ENCODE measurements at regions not wholly inside any gene's neighbourhood (a gene's known extent, or its start where the extent isn't known, plus 50 kb on each side); places are given as distances from the start of the nearest gene placed in this dataset.
"Not testable (repeated sequence)": the region's sequence is repeated elsewhere in the genome, so short reads cannot be mapped to it uniquely, and the experiment has no call there.

- H3K4me3 ChIP-seq; H3K27me3 Mint-ChIP-seq (ENCODE audit: insufficient read depth, low read depth, poor library complexity); H3K27me3 ChIP-seq (ENCODE audit: insufficient read depth); H2AFZ ChIP-seq; H3K36me3 ChIP-seq (ENCODE audit: insufficient read depth); H3K27ac Mint-ChIP-seq; H3F3A ChIP-seq (replicated peaks; ENCODE audit: low read depth); DNase-seq (ENCODE audit: low spot score); H3K4me2 ChIP-seq; H3K4me1 ChIP-seq (ENCODE audit: insufficient read depth); H3K36me3 Mint-ChIP-seq (ENCODE audit: low read depth); H4K20me1 ChIP-seq (replicated peaks; ENCODE audit: insufficient read depth); ATAC-seq; H3K4me3 Mint-ChIP-seq; H3K79me2 ChIP-seq (replicated peaks; ENCODE audit: insufficient read depth); H3K9me3 Mint-ChIP-seq; H3K4me1 Mint-ChIP-seq; H3K27ac ChIP-seq (ENCODE audit: low read depth); H3K9me2 ChIP-seq (ENCODE audit: insufficient read depth): not testable (repeated sequence)
These were observed 211.5 kb downstream of the BANP start for GRCh38 chr16:88162778-88163177.

DNA sequence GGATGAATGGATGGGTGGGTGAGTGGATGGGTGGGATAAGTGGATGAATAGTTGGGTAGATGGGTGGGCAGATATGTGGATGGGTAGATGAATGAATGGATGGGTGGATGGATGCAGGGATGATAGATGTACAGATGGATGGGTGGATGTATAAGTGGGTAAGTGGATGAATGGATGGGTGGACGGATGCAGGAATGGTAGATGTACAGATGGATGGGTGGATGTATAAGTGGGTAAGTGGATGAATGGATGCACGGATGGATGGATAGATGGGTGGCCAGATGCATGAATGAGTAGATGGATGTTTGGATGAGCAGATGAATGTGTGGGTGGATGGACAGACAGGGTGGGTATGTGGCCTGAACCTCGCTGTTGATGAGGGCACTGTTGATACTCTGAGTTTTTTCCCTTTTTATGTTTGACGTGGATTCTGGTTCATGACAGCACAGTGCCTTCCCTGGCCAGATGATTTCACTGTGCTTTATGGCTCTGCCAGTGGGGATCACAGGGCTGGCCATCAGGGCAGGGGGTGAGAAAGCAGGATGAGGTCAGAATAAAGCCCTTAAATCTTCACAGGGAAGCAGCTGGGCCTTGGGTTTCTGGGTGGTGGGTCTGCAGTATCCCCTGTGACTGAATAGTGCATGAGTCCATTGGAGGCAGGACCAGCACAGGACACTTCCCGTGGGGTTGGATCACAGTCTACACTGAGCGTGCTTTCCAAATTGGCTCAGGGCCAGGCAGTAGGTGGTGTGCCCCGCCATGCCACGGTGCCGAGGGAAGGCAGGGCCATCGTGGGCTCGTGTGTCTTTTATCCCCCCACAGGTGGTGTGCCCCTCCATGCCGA is 213.2 kb downstream of the BANP start:
- not testable (repeated sequence) for H3K4me3 ChIP-seq; H3K27ac Mint-ChIP-seq; H3K4me1 ChIP-seq (ENCODE audit: insufficient read depth); H3K27me3 ChIP-seq (ENCODE audit: insufficient read depth); H4K20me1 ChIP-seq (replicated peaks; ENCODE audit: insufficient read depth); H3K4me2 ChIP-seq; H2AFZ ChIP-seq; H3K4me3 Mint-ChIP-seq; H3K36me3 Mint-ChIP-seq (ENCODE audit: low read depth); ATAC-seq; H3F3A ChIP-seq (replicated peaks; ENCODE audit: low read depth); H3K79me2 ChIP-seq (replicated peaks; ENCODE audit: insufficient read depth); H3K9me3 Mint-ChIP-seq; H3K36me3 ChIP-seq (ENCODE audit: insufficient read depth); H3K27ac ChIP-seq (ENCODE audit: low read depth); H3K27me3 Mint-ChIP-seq (ENCODE audit: insufficient read depth, low read depth, poor library complexity); DNase-seq (ENCODE audit: low spot score); H3K9me2 ChIP-seq (ENCODE audit: insufficient read depth); H3K4me1 Mint-ChIP-seq

DNA sequence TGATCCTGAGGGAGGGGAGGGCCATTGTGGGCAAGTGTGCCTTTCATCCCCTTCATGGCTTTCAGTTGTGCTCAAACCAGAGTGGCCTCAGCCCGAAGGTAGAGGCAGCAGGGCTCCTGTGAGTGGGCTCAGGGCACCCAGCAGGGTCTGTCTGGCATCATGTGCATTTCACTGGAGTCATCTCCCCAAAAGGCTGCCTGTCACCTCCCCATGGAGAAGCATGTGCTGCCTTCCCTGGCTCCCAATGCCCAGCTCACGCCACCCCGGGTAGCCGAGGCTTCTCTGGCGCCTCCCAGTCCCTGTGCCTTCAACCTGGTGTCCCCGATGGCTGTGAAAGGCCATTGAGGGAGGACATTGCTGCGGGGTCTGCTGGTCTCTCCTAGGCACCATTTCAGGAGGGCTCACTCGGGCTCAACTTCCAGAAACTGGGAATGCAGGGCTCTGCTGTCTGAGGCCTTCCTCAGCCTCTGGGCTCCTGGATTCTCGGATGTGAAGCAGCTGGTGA is 213.9 kb downstream of the BANP start:
- H3K27ac ChIP-seq (ENCODE audit: low read depth); H3K27ac Mint-ChIP-seq; H3F3A ChIP-seq (replicated peaks; ENCODE audit: low read depth); H3K27me3 Mint-ChIP-seq (ENCODE audit: insufficient read depth, low read depth, poor library complexity); H3K4me3 ChIP-seq; H3K79me2 ChIP-seq (replicated peaks; ENCODE audit: insufficient read depth); ATAC-seq; H3K36me3 ChIP-seq (ENCODE audit: insufficient read depth); H3K4me1 ChIP-seq (ENCODE audit: insufficient read depth); H2AFZ ChIP-seq; H3K9me3 Mint-ChIP-seq; H3K9me2 ChIP-seq (ENCODE audit: insufficient read depth); H3K27me3 ChIP-seq (ENCODE audit: insufficient read depth); H3K4me3 Mint-ChIP-seq; H3K4me2 ChIP-seq; H3K36me3 Mint-ChIP-seq (ENCODE audit: low read depth); H3K4me1 Mint-ChIP-seq; DNase-seq (ENCODE audit: low spot score); H4K20me1 ChIP-seq (replicated peaks; ENCODE audit: insufficient read depth): not testable (repeated sequence)

DNA sequence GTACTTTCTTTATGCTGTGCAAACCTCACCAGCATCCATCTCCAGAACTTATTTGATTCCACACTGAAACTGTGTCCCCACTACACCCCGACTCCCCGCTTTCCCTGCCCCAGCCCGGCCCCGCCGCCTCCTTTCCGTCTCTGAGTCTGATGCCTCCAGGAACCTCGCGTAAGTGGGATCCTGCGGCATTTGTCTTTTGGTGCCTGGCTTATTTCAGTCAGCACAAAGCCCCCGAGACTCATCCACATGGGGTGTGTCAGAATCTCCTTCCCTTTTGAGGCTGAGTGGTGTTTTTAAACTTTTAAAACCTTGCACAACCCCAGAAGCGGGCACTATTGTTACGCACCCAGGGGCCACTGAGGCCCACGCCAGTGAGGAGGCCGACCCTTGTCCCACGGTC is 214.4 kb downstream of the BANP start:
- H3K27me3 Mint-ChIP-seq (ENCODE audit: insufficient read depth, low read depth, poor library complexity); H3K27ac ChIP-seq (ENCODE audit: low read depth); H3K4me1 Mint-ChIP-seq; H3K27me3 ChIP-seq (ENCODE audit: insufficient read depth); H3K36me3 Mint-ChIP-seq (ENCODE audit: low read depth); H3K27ac Mint-ChIP-seq; H3K4me3 Mint-ChIP-seq; H3F3A ChIP-seq (replicated peaks; ENCODE audit: low read depth); H3K9me3 Mint-ChIP-seq; H3K9me2 ChIP-seq (ENCODE audit: insufficient read depth); H3K36me3 ChIP-seq (ENCODE audit: insufficient read depth); ATAC-seq; H3K4me1 ChIP-seq (ENCODE audit: insufficient read depth); DNase-seq (ENCODE audit: low spot score); H3K79me2 ChIP-seq (replicated peaks; ENCODE audit: insufficient read depth); H3K4me3 ChIP-seq; H4K20me1 ChIP-seq (replicated peaks; ENCODE audit: insufficient read depth); H2AFZ ChIP-seq; H3K4me2 ChIP-seq: not testable (repeated sequence)

GRCh38 chr16:88166209-88166773 is 215.1 kb downstream of the BANP start:
- H3F3A ChIP-seq (replicated peaks; ENCODE audit: low read depth); H2AFZ ChIP-seq; H3K9me3 Mint-ChIP-seq; H3K27me3 ChIP-seq (ENCODE audit: insufficient read depth); H3K27ac Mint-ChIP-seq; H3K4me1 Mint-ChIP-seq; H3K27me3 Mint-ChIP-seq (ENCODE audit: insufficient read depth, low read depth, poor library complexity); H3K9me2 ChIP-seq (ENCODE audit: insufficient read depth); H3K36me3 Mint-ChIP-seq (ENCODE audit: low read depth); H4K20me1 ChIP-seq (replicated peaks; ENCODE audit: insufficient read depth); ATAC-seq; H3K79me2 ChIP-seq (replicated peaks; ENCODE audit: insufficient read depth); H3K36me3 ChIP-seq (ENCODE audit: insufficient read depth); H3K4me3 Mint-ChIP-seq; H3K4me2 ChIP-seq; H3K4me1 ChIP-seq (ENCODE audit: insufficient read depth); H3K27ac ChIP-seq (ENCODE audit: low read depth); DNase-seq (ENCODE audit: low spot score); H3K4me3 ChIP-seq: not testable (repeated sequence)

DNA sequence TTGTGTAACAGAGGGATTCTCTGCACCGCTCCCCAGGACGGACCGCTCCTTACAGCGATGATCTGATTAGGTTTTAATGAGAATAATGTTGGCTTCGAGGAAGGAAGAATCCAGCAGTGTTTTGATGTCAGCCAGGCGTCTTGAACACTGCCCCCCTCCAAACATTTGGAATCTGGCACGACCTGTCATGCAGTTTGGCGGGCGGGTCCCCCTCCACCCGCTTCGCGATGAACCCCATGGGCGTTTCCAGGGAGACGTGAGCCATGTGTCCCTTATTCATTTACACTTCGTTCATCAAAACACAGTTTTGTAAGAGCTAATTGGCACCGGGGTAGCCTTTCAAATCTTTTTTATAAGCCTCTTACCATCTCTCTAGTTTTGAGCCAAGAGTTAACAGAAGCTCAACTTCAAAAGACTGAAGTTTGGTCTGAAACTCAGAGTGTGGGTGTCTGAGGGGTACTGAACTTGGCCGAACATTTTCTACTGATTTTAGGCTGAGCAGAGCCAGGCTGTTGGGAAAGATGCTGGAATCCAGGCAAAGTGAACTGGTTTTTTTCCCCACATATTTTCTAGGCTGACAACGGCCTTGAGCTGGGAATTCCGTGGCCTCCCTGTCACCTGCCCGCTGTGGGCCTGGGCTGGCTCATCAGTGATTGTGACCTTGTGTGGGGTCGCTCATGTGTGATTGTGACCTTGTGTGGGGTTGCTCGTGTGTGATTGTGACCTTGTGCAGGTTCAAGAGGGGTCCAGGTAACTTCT is 214.8 kb upstream of the ZNF469 start:
- H3K27ac Mint-ChIP-seq; H3K36me3 Mint-ChIP-seq (ENCODE audit: low read depth); H4K20me1 ChIP-seq (replicated peaks; ENCODE audit: insufficient read depth): not testable (repeated sequence)

More for the DNA sequence above, 214.8 kb upstream of the ZNF469 start:
- not testable (repeated sequence) for H3K36me3 ChIP-seq (ENCODE audit: insufficient read depth); H2AFZ ChIP-seq; H3K4me3 ChIP-seq; H3K9me2 ChIP-seq (ENCODE audit: insufficient read depth); H3F3A ChIP-seq (replicated peaks; ENCODE audit: low read depth); H3K79me2 ChIP-seq (replicated peaks; ENCODE audit: insufficient read depth); H3K27me3 Mint-ChIP-seq (ENCODE audit: insufficient read depth, low read depth, poor library complexity); DNase-seq (ENCODE audit: low spot score); H3K4me1 ChIP-seq (ENCODE audit: insufficient read depth); ATAC-seq; H3K4me2 ChIP-seq; H3K27ac ChIP-seq (ENCODE audit: low read depth); H3K4me1 Mint-ChIP-seq; H3K4me3 Mint-ChIP-seq; H3K27me3 ChIP-seq (ENCODE audit: insufficient read depth); H3K9me3 Mint-ChIP-seq
